HepG2 (cell line): ENCODE measurements at regions not wholly inside any gene's neighbourhood (a gene's known extent, or its start where the extent isn't known, plus 50 kb on each side); places are given as distances from the start of the nearest gene placed in this dataset.

Experiments
- ATAC-seq: fragments of 200-7000 bp; cut with Tn5 transposase; 3 replicates; pipeline ENCODE4 v1.9.1; 2020; ENCODE audit warnings: mild to moderate bottlenecking, moderate library complexity
- BruUV-seq: library from RNA; stranded (reverse); fragments of 400-500 nt; replicated peaks from 2 replicates; lab custom pipeline; 2021; lab: Mats Ljungman, UMichigan
- CTCF ChIA-PET: fragments of 300-600 bp; formaldehyde crosslinking; extraction: SDS; loops from one replicate; lab custom pipeline; 2021; ENCODE audit warnings: low total read pairs, inconsistent platforms, low intra/inter-chr PET ratio; lab: Yijun Ruan, JAX
- POLR2A ChIA-PET: fragments of 350-600 bp; sonication (Branson Sonifier 250); formaldehyde crosslinking; loops from one replicate; lab custom pipeline; 2020; ENCODE audit warnings: antibody characterized with exemption, inconsistent platforms; lab: Yijun Ruan, JAX
- DNase-seq: peaks from one replicate; pipeline ENCODE4 v3.0.0-alpha.2; 2015; ENCODE audit warnings: low spot score
- FAIRE-seq: peaks from 3 replicates; lab custom pipeline; 2011; peaks lifted over from hg19 to GRCh38; lab: Jason Lieb, UNC
- H2AFZ ChIP-seq: one replicate; pipeline ENCODE4 v1.6.1; 2011; ENCODE audit warnings: low read length, inconsistent platforms
- H3K27ac ChIP-seq: fragments of 300-600 bp; 3 replicates; pipeline ENCODE4 v1.8.0; 2011; ENCODE audit warnings: mixed run types, mild to moderate bottlenecking, mixed read lengths, low read length, inconsistent platforms; ENCODE audit not compliant: insufficient read depth; ENCODE audit errors: extremely low read length
- H3K27me3 ChIP-seq, 2 experiments: fragments of 200-600 bp in 1 of 2; 2 replicates in 1 of 2; 3 replicates in 1 of 2; pipeline versions ENCODE4 v1.6.0 to v1.8.0; 2011; ENCODE audit warnings: low read length in 2 of 2, mild to moderate bottlenecking in 2 of 2, moderate library complexity in 2 of 2, inconsistent platforms in 1 of 2; ENCODE audit not compliant: insufficient read depth in 2 of 2, control insufficient read depth in 1 of 2
- H3K36me3 ChIP-seq, 2 experiments: fragments of 200-600 bp in 1 of 2; replicated peaks in 1 of 2; 2 replicates in 1 of 2; 3 replicates in 1 of 2; pipeline versions ENCODE4 v1.5.1 to v1.8.0; 2011; ENCODE audit warnings: low read length in 2 of 2, inconsistent platforms in 1 of 2; ENCODE audit not compliant: insufficient read depth in 2 of 2, control insufficient read depth in 1 of 2
- H3K4me1 ChIP-seq: 2 replicates; pipeline ENCODE4 v1.5.1; 2012; ENCODE audit warnings: low read length, inconsistent platforms; ENCODE audit not compliant: insufficient read depth
- H3K4me2 ChIP-seq: 2 replicates; pipeline ENCODE4 v1.6.0; 2011; ENCODE audit warnings: low read depth, low read length, inconsistent platforms
- H3K4me3 ChIP-seq, 3 experiments: fragments of 200-600 bp in 1 of 3; sonication (generic), shearing (Covaris generic) in 1 of 3; replicated peaks in 1 of 3; 2 replicates each; pipeline ENCODE4 v1.5.1; 2011 to 2016; ENCODE audit warnings: low read length in 3 of 3, inconsistent platforms in 2 of 3, low read depth in 2 of 3, mild to moderate bottlenecking in 2 of 3, control low read depth in 1 of 3, mixed read lengths in 1 of 3; ENCODE audit not compliant: insufficient read depth in 1 of 3
- H3K79me2 ChIP-seq: one replicate; pipeline ENCODE4 v1.6.1; 2011; ENCODE audit warnings: low read length, inconsistent platforms; ENCODE audit not compliant: insufficient read depth
- H3K9ac ChIP-seq: 2 replicates; pipeline ENCODE4 v1.6.0; 2011; ENCODE audit warnings: mild to moderate bottlenecking, low read depth, low read length, inconsistent platforms; ENCODE audit not compliant: insufficient read depth
- H3K9me3 ChIP-seq: 2 replicates; pipeline ENCODE4 v1.5.1; 2012; ENCODE audit warnings: mild to moderate bottlenecking, low read length
- H4K20me1 ChIP-seq: 2 replicates; pipeline ENCODE4 v1.6.0; 2011; ENCODE audit warnings: inconsistent platforms, mild to moderate bottlenecking, low read length, moderate library complexity; ENCODE audit not compliant: insufficient read depth
- ATF7-NPFF ChIP-seq: sonication (generic); formaldehyde crosslinking; IDR thresholded peaks from 2 replicates; pipeline ENCODE4 v1.8.1; 2023; ENCODE audit warnings: mild to moderate bottlenecking, low read depth, missing genetic modification reagents, moderate library complexity
- CREB3 ChIP-seq: sonication (generic); formaldehyde crosslinking; IDR thresholded peaks from 2 replicates; pipeline ENCODE4 v1.5.0; 2020; ENCODE audit warnings: missing genetic modification reagents
- DNMT3B ChIP-seq: conservative IDR thresholded peaks from 2 replicates; pipeline ENCODE4 v1.6.1; 2016; ENCODE audit warnings: missing biosample characterization, control low read depth
- MNT ChIP-seq: fragments of 450-650 bp; IDR thresholded peaks from 2 replicates; pipeline ENCODE4 v1.6.1; 2016
- TSC22D2 ChIP-seq: sonication (generic); formaldehyde crosslinking; IDR thresholded peaks from 2 replicates; pipeline ENCODE4 v1.5.1; 2020; ENCODE audit warnings: missing genetic modification reagents, mild to moderate bottlenecking, borderline replicate concordance
- YEATS2 ChIP-seq: sonication (generic); formaldehyde crosslinking; IDR thresholded peaks from 2 replicates; pipeline ENCODE4 v1.4.0; 2020; ENCODE audit warnings: missing genetic modification reagents, borderline replicate concordance
- ZNF619 ChIP-seq: sonication (generic); formaldehyde crosslinking; IDR thresholded peaks from 2 replicates; pipeline ENCODE4 v1.4.0; 2020; ENCODE audit warnings: mild to moderate bottlenecking, missing genetic modification reagents
- WGBS: methylation state at CpG from one replicate; pipeline ENCODE4 v1.1.6; 2017; ENCODE audit warnings: low lambda C conversion rate; 5-methylcytosine and 5-hydroxymethylcytosine counted together
- in situ Hi-C: cut with HindIII; loops from 2 replicates; pipeline ENCODE4 v1.10.0; 2017; ENCODE audit warnings: low pct_unique_long_range_greater_than_20kb; ENCODE audit not compliant: extremely low pct_ligation_motif_present
- intact Hi-C: fragments of 100-400 bp; cut with micrococcal nuclease; formaldehyde crosslinking; loops from one replicate; pipeline ENCODE4 v1.10.0; 2022; ENCODE audit not compliant: unreplicated experiment
- TF ChIP-seq, protein P1 (sequence below): sonication (generic); formaldehyde crosslinking; IDR thresholded peaks from 2 replicates; pipeline ENCODE4 v1.4.0; 2020; ENCODE audit warnings: missing genetic modification reagents
- TF ChIP-seq, protein P2 (sequence below): sonication (generic); formaldehyde crosslinking; IDR thresholded peaks from 2 replicates; pipeline ENCODE4 v1.4.0; 2020; ENCODE audit warnings: missing genetic modification reagents, borderline replicate concordance

DNA sequence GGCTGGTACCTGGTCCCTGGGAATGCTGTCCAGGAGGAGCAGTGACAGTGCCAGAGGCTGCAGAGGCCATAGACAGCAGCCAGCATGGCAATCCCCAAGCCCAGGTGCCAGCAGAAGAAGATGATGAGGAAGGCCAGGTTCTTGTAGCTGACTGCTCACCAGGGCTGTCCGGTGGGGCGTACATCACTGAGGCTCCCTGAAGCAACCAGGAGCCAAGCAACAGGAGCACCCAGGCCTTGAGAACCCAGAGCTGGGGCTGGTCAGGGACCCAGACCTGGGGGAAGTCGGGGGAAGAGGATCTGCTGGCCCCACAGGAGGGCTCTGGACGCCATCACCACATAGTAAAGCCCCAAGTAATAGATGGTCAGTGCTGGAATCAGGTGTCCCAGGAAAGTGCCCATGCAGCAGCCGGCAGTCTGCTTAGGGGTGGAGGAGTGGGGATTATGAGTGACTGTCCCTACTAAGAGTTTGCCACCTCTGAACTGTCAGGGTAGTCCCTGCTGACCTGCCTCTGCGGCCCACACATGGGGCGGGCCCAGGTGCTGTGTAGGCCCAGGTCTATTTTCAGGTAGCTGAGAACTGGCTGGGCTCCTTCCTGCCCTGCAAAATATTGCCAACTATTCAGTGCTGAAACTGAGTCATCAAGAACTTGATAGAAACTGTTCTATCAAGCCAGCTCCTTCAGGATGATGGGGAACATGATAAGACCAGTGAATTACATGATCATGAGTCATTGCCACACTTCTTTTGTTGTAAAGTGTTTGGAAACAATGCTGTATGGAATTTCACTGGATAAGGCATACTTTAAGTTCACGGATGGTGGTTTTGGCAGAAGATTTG is 68.7 kb downstream of the CHRD start (continued):
- TF ChIP-seq CREB3 (CRISPR knock-in tag) (no peak), MNT (no peak), ATF7-NPFF (CRISPR knock-in tag) (no peak), DNMT3B (no peak), YEATS2 (CRISPR knock-in tag) (no peak), TSC22D2 (no peak), ZNF619 (CRISPR knock-in tag) (no peak)
- TF ChIP-seq, protein P1, sequence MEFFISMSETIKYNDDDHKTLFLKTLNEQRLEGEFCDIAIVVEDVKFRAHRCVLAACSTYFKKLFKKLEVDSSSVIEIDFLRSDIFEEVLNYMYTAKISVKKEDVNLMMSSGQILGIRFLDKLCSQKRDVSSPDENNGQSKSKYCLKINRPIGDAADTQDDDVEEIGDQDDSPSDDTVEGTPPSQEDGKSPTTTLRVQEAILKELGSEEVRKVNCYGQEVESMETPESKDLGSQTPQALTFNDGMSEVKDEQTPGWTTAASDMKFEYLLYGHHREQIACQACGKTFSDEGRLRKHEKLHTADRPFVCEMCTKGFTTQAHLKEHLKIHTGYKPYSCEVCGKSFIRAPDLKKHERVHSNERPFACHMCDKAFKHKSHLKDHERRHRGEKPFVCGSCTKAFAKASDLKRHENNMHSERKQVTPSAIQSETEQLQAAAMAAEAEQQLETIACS = no peak

DNA sequence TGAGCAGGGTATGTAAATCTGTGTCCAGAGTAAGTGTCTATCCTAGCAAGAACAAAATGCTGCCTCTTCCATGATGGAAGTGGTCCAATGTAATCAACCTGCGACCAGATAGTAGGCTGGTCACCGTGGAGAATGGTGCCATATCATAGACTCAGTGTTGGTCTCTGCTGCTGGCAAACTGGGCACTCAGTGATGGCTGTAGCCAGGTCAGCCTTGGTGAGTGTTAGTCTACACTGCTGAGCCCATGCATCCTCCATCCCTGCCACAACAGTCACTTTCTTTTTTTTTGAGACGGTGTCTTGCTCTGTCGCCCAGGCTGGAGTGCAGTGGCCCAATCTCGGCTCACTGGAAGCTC is 69.3 kb downstream of the CHRD start:
- in situ Hi-C loops (no loop called here), intact Hi-C loops (no loop called here)
- 42% methylated on average over 5 of the region's 5 CpGs for whole genome bisulfite sequencing
- no peaks in the 10 kb centered on the region for H3K4me1 ChIP-seq
- CTCF ChIA-PET = no interaction called here
- H3K4me3 ChIP-seq = no peak overlapping the region
- ATAC-seq (no peak), DNase-seq (no peak), FAIRE-seq (no peak)
- no peaks in the 10 kb centered on the region for H3K9me3 ChIP-seq
- POLR2A ChIA-PET = no interaction called here
- H3K27ac ChIP-seq = no peak overlapping the region
- no peaks in the 10 kb centered on the region for H3K27me3 ChIP-seq
- H4K20me1 ChIP-seq = no peaks in the 10 kb centered on the region
- no TSS peak for BruUV-seq
- H3K9ac ChIP-seq = no peak overlapping the region
- H3K79me2 ChIP-seq = no peaks in the 10 kb centered on the region
- no peaks in the 10 kb centered on the region for H3K36me3 ChIP-seq
- H3K4me2 ChIP-seq = no peak overlapping the region
- H2AFZ ChIP-seq = no peak overlapping the region
- TF ChIP-seq, protein P2, sequence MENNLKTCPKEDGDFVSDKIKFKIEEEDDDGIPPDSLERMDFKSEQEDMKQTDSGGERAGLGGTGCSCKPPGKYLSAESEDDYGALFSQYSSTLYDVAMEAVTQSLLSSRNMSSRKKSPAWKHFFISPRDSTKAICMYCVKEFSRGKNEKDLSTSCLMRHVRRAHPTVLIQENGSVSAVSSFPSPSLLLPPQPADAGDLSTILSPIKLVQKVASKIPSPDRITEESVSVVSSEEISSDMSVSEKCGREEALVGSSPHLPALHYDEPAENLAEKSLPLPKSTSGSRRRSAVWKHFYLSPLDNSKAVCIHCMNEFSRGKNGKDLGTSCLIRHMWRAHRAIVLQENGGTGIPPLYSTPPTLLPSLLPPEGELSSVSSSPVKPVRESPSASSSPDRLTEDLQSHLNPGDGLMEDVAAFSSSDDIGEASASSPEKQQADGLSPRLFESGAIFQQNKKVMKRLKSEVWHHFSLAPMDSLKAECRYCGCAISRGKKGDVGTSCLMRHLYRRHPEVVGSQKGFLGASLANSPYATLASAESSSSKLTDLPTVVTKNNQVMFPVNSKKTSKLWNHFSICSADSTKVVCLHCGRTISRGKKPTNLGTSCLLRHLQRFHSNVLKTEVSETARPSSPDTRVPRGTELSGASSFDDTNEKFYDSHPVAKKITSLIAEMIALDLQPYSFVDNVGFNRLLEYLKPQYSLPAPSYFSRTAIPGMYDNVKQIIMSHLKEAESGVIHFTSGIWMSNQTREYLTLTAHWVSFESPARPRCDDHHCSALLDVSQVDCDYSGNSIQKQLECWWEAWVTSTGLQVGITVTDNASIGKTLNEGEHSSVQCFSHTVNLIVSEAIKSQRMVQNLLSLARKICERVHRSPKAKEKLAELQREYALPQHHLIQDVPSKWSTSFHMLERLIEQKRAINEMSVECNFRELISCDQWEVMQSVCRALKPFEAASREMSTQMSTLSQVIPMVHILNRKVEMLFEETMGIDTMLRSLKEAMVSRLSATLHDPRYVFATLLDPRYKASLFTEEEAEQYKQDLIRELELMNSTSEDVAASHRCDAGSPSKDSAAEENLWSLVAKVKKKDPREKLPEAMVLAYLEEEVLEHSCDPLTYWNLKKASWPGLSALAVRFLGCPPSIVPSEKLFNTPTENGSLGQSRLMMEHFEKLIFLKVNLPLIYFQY (CRISPR knock-in tag) = no peak
